Epithelial cell of esophagus (primary cell): ENCODE measurements at regions not wholly inside any gene's neighbourhood (a gene's known extent, or its start where the extent isn't known, plus 50 kb on each side); places are given as distances from the start of the nearest gene placed in this dataset.

Experiments
- DNase-seq: peaks from one replicate; pipeline ENCODE4 v3.0.0; 2010; ENCODE audit warnings: low read depth
- H3K4me3 ChIP-seq: 2 replicates; pipeline ENCODE4 v1.5.1; 2011; ENCODE audit warnings: mild to moderate bottlenecking, low read length, control low read depth
- CTCF ChIP-seq: IDR thresholded peaks from 2 replicates; pipeline ENCODE4 v1.5.1; 2011; ENCODE audit warnings: low read depth, mild to moderate bottlenecking, low read length, control low read depth, inconsistent platforms; ENCODE audit not compliant: insufficient read depth; ENCODE audit errors: missing control alignments

- TF ChIP-seq CTCF = no peak
- no peak overlapping the region for H3K4me3 ChIP-seq
- no peak for DNase-seq
These were observed 159.8 kb downstream of the WNT5A start for GRCh38 chr3:55327131-55327920.

GRCh38 chr3:55322638-55323037, 164.5 kb downstream of the WNT5A start:
- DNase-seq = no peak
- TF ChIP-seq CTCF = no peak
- H3K4me3 ChIP-seq = no peak overlapping the region

GRCh38 chr3:55320928-55321327, 166.2 kb downstream of the WNT5A start:
- DNase-seq = no peak
- no peak for TF ChIP-seq CTCF
- no peak overlapping the region for H3K4me3 ChIP-seq

GRCh38 chr3:55315396-55315795, 171.7 kb downstream of the WNT5A start:
- no peak for TF ChIP-seq CTCF
- no peak for DNase-seq
- H3K4me3 ChIP-seq = no peak overlapping the region

- H3K4me3 ChIP-seq = no peak overlapping the region
- peak; percentile 1 for DNase-seq
- TF ChIP-seq CTCF = no peak
These were observed 173.4 kb downstream of the WNT5A start for GRCh38 chr3:55313666-55314065.

GRCh38 chr3:55309336-55309735, 177.8 kb downstream of the WNT5A start:
- no peak for TF ChIP-seq CTCF
- no peak for DNase-seq

GRCh38 chr3:55307622-55308021, 179.5 kb downstream of the WNT5A start:
- H3K4me3 ChIP-seq = no peak overlapping the region
- TF ChIP-seq CTCF = no peak
- DNase-seq = no peak

More at GRCh38 chr3:55309336-55309735, 177.8 kb downstream of the WNT5A start:
- H3K4me3 ChIP-seq = no peak overlapping the region
